Rectal smooth muscle tissue (tissue), 1 donor: ENCODE measurements at regions not wholly inside any gene's neighbourhood (a gene's known extent, or its start where the extent isn't known, plus 50 kb on each side); places are given as distances from the start of the nearest gene placed in this dataset.
"Not testable (repeated sequence)": the region's sequence is repeated elsewhere in the genome, so short reads cannot be mapped to it uniquely, and the experiment has no call there.

Experiments used
- H3K27ac ChIP-seq: one replicate; pipeline ENCODE4 v1.7.0; 2013; ENCODE audit warnings: low read depth, low read length, inconsistent platforms
- H3K27me3 ChIP-seq: one replicate; pipeline ENCODE4 v1.7.0; 2013; ENCODE audit warnings: low read length; ENCODE audit not compliant: control insufficient read depth, insufficient read depth
- H3K36me3 ChIP-seq: one replicate; pipeline ENCODE4 v1.7.0; 2013; ENCODE audit warnings: low read length; ENCODE audit not compliant: control insufficient read depth, insufficient read depth
- H3K4me1 ChIP-seq: one replicate; pipeline ENCODE4 v1.7.0; 2013; ENCODE audit warnings: low read length; ENCODE audit not compliant: control insufficient read depth, insufficient read depth
- H3K4me3 ChIP-seq: one replicate; pipeline ENCODE4 v1.7.0; 2013; ENCODE audit warnings: low read length
- H3K9ac ChIP-seq: one replicate; pipeline ENCODE4 v1.7.0; 2013; ENCODE audit warnings: low read length

DNA sequence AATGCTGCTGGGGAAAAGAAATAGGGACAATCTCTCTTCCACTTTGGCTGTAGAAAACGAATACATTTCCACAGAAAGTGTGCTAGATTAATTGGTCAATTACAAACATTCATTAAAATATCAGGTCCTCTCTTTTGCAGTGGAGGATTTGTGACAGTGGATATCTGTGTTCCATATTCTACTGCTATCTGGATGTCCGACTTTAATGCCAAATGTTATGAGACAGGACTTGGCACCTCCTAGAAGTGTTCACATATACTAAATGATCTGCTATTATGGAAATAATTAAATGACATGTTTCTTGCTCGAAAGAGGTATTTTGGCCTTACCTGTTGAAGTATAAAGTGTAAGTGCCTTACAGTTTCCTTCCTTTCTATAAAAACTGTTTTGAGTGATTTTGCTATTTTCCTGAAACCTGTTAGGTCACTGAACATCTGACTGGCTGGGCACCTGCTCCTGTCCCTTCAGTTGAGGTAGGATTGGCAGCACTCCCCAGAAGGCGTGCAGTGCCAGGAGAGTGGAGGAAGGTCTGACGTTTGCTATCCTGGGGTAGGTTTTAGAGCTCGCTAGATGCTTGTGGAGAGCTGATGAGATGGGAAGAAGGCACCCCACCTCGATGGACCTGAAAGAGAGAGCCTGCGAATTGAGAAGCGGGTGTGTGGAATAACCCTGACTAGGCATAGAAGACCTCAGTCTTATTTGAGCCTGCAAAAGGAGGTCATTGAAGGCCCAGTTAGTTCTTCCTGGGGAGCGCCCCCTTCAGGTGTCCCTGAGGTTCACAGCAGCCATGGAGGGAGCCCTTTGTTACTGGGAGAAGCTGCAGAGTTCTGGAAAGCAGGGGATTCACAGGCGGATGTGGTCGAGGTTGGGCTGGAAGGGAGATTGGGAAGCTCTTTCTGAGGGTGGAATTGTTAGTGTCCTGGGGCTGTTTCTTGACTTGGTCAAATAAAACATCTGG is 159.4 kb upstream of the ZNF267 start:
- H3K27me3 ChIP-seq, result no peaks in the 10 kb centered on the region
- H3K9ac ChIP-seq, result no peak overlapping the region
- H3K36me3 ChIP-seq, result peaks cover 2% of the 10 kb centered on the region
- peaks cover 5% of the 10 kb centered on the region for H3K4me1 ChIP-seq
- peak overlapping the region; percentile 95 for H3K27ac ChIP-seq
- H3K4me3 ChIP-seq, result peak overlapping the region; percentile 97

DNA sequence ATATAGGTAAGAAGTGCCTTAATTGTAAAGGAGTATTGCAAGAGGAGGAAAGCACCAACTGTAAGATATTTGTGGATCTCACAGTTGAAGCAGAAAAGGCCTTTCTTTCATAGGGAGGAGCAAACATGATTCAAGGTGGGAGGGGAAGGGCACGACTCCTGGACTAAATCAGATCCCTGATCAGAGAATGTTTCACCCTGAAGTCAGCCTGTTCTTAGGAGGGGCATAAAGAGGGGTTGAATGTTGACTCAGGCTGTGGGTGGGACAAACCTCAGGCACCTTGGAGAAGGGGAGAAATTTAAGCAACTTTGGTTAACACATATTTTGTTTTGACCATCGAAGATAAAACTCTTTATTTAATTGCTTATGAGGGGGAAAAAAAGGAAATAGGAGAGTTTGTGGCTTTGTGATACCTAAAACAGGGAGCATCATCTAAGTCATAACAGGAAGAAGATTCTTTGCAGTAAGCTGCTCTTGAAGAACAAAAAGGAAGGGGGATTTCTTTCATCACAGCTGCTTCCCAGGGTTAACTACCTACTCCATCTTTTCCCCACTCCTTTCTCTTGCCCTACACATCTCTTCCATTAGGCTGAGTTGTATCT is 158.6 kb upstream of the ZNF267 start:
- Histone ChIP-seq H3K9ac (no peak overlapping the region), H3K4me3 (no peak overlapping the region)

GRCh38 chr16:31715915-31716314 is 157.7 kb upstream of the ZNF267 start:
- H3K4me3 ChIP-seq, result no peak overlapping the region
- H3K27me3 ChIP-seq, result no peaks in the 10 kb centered on the region
- no peak overlapping the region for H3K9ac ChIP-seq
- no peak overlapping the region for H3K27ac ChIP-seq
- H3K36me3 ChIP-seq, result peaks cover 2% of the 10 kb centered on the region
- H3K4me1 ChIP-seq, result peaks cover 5% of the 10 kb centered on the region

More for the DNA sequence above, 158.6 kb upstream of the ZNF267 start:
- H3K27ac ChIP-seq, result no peak overlapping the region
- peaks cover 5% of the 10 kb centered on the region for H3K4me1 ChIP-seq
- no peaks in the 10 kb centered on the region for H3K27me3 ChIP-seq
- H3K36me3 ChIP-seq, result peaks cover 2% of the 10 kb centered on the region

DNA sequence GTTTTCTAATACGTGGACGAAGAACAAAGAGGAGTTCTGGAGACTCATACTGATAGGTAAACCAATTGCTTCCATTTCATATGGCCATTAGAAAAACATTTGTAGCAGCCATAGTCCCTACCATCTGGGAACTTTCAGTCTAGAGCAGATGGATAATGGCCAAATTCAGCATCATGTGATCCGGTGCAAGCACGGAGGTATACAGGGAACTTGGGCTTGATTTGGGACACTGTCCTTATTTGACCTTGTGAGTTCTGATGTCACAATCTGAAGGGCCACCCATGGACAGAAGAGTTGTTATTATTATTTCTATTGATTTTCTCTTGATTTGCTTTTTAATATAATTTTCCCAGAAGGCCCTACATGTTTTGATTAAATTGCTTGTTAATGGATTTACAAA is 154.6 kb upstream of the ZNF267 start:
- no peak overlapping the region for H3K27ac ChIP-seq
- H3K27me3 ChIP-seq, result no peaks in the 10 kb centered on the region

GRCh38 chr16:31727553-31727952 is 146.1 kb upstream of the ZNF267 start:
- H3K27me3 ChIP-seq, result no peaks in the 10 kb centered on the region
- no peak overlapping the region for H3K27ac ChIP-seq
- H3K36me3 ChIP-seq, result peaks cover 4% of the 10 kb centered on the region
- no peak overlapping the region for H3K4me3 ChIP-seq
- H3K4me1 ChIP-seq, result no peaks in the 10 kb centered on the region
- no peak overlapping the region for H3K9ac ChIP-seq

More for the DNA sequence above, 154.6 kb upstream of the ZNF267 start:
- no peak overlapping the region for H3K4me3 ChIP-seq
- peaks cover 3% of the 10 kb centered on the region for H3K4me1 ChIP-seq
- peaks cover 2% of the 10 kb centered on the region for H3K36me3 ChIP-seq
- H3K9ac ChIP-seq, result no peak overlapping the region

DNA sequence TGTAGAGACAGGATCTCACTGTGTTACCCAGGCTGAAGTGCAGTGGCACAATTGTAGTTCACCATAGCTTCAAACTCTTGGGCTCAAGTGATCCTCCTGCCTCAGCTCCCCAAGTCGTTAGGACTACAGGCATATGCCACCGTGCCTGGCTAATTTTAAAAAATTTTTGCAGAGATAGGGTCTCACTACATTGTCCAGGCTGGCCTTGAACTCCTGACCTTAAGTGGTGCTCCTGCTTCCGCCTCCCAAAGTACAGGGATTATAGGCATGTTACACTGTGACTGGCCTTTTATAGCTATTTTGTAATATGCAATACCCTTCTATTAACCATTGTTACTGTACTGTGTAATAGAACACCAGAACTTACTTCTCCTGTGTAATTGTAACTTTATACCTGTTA is 139.3 kb upstream of the ZNF267 start:
- H3K9ac ChIP-seq, result no peak overlapping the region
- H3K36me3 ChIP-seq, result peaks cover 12% of the 10 kb centered on the region
- no peak overlapping the region for H3K4me3 ChIP-seq
- no peak overlapping the region for H3K27ac ChIP-seq
- H3K4me1 ChIP-seq, result no peaks in the 10 kb centered on the region
- no peaks in the 10 kb centered on the region for H3K27me3 ChIP-seq

DNA sequence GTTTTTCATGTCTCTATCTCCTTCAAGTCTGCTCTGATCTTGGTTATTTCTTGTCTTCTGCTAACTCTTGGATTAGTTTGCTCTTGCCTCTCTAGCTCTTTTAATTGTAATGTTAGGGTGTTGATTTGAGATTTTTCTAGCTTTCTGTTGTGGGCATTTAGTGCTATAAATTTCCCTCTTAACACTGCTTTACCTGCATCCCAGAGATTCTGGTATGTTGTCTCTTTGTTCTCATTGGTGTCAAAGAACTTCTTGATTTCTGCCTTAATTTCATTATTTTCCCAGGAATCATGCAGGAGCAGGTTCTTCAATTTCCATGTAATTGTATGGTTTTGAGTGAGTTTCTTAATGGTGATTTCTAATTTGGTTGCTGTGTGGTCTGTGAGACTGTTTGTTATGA is 128.5 kb upstream of the ZNF267 start:
- not testable (repeated sequence) for H3K27me3 ChIP-seq, H3K9ac ChIP-seq, H3K4me3 ChIP-seq, H3K4me1 ChIP-seq, H3K27ac ChIP-seq
- peaks cover 12% of the 10 kb centered on the region for H3K36me3 ChIP-seq

DNA sequence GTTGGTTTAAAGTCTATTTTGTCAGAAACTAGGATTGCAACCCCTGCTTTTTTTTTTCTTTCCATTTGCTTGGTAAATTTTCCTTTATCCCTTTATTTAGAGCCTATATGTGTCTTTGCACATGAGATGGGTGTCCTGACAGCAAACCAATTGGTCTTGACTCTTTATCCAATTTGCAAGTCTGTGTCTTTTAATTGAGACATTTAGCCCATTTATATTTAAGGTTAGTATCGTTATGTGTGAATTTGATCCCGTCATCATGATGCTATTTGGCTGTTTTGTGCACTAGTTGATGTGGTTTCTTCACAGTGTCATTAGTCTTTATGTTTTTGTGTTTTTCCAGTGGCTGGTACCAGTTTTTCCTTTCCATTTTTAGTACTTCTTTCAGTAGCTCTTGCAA is 127.7 kb upstream of the ZNF267 start:
- H3K36me3 ChIP-seq, result peaks cover 12% of the 10 kb centered on the region
- no peak overlapping the region for H3K4me3 ChIP-seq
- H3K9ac ChIP-seq, result no peak overlapping the region
- no peaks in the 10 kb centered on the region for H3K4me1 ChIP-seq
- H3K27ac ChIP-seq, result no peak overlapping the region
- no peaks in the 10 kb centered on the region for H3K27me3 ChIP-seq

GRCh38 chr16:31754998-31755615 is 118.5 kb upstream of the ZNF267 start:
- Histone ChIP-seq H3K36me3 (peaks cover 16% of the 10 kb centered on the region), H3K27ac (no peak overlapping the region), H3K4me3 (no peak overlapping the region), H3K4me1 (no peaks in the 10 kb centered on the region), H3K27me3 (no peaks in the 10 kb centered on the region), H3K9ac (no peak overlapping the region)

GRCh38 chr16:31764103-31764502 is 109.5 kb upstream of the ZNF267 start:
- H3K4me1 ChIP-seq, result no peaks in the 10 kb centered on the region
- no peaks in the 10 kb centered on the region for H3K27me3 ChIP-seq
- H3K4me3 ChIP-seq, result no peak overlapping the region
- no peak overlapping the region for H3K9ac ChIP-seq
- H3K36me3 ChIP-seq, result peaks cover 3% of the 10 kb centered on the region
- H3K27ac ChIP-seq, result no peak overlapping the region

GRCh38 chr16:31767267-31767666 is 106.3 kb upstream of the ZNF267 start:
- no peak overlapping the region for H3K9ac ChIP-seq
- H3K27me3 ChIP-seq, result no peaks in the 10 kb centered on the region
- no peaks in the 10 kb centered on the region for H3K36me3 ChIP-seq
- no peaks in the 10 kb centered on the region for H3K4me1 ChIP-seq
- no peak overlapping the region for H3K27ac ChIP-seq
- H3K4me3 ChIP-seq, result no peak overlapping the region

DNA sequence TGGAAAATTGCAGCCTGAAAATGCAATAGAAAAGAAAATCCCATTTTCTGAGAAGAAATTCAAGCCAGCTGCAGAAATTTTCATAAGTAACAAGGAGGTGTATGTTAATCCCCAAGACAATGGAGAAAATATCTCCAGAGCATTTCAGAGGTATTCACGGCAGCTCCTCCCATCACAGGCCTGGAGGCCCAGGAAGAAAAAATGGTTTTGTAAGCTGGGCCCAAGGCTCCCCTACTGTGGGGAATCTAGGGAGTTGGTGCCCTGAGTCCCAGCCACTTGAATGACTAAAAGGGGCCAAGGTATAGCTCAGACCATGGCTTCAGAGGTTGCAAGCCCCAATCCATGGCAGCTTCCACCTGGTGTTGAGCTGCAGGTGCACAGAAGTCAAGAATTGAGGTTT is 93.3 kb upstream of the ZNF267 start:
- no peak overlapping the region for H3K27ac ChIP-seq
- no peaks in the 10 kb centered on the region for H3K4me1 ChIP-seq
- no peaks in the 10 kb centered on the region for H3K36me3 ChIP-seq
- no peak overlapping the region for H3K4me3 ChIP-seq
- H3K9ac ChIP-seq, result no peak overlapping the region
- H3K27me3 ChIP-seq, result no peaks in the 10 kb centered on the region
